ENCODE measurements at regions not wholly inside any gene's neighbourhood (a gene's known extent, or its start where the extent isn't known, plus 50 kb on each side); places are given as distances from the start of the nearest gene placed in this dataset.
"Not testable (repeated sequence)": the region's sequence is repeated elsewhere in the genome, so short reads cannot be mapped to it uniquely, and the experiment has no call there.

GRCh38 chr12:94832780-94833681, 170.5 kb downstream of the NDUFA12 start:
- no peaks in the 10 kb centered on the region for H3K36me3 ChIP-seq (ENCODE audit: insufficient read depth, low read length)
- no peak overlapping the region for H3K4me2 ChIP-seq (ENCODE audit: low read length)
- no peaks in the 10 kb centered on the region for H3K27me3 ChIP-seq (ENCODE audit: control insufficient read depth, insufficient read depth, low read length)
- no peak overlapping the region for H3K4me3 ChIP-seq (ENCODE audit: low read length)
- no peak overlapping the region for H3K9ac ChIP-seq (ENCODE audit: low read depth, low read length)
- H3K9me3 ChIP-seq (replicated peaks; ENCODE audit: low read length) = no peaks in the 10 kb centered on the region
- peaks cover 20% of the 10 kb centered on the region for H3K4me1 ChIP-seq (ENCODE audit: control insufficient read depth, insufficient read depth, low read length)

GRCh38 chr12:94832105-94832504, 171.4 kb downstream of the NDUFA12 start:
- Histone ChIP-seq H3K9ac (ENCODE audit: low read depth, low read length) (no peak overlapping the region), H3K4me3 (ENCODE audit: low read length) (no peak overlapping the region), H3K36me3 (ENCODE audit: insufficient read depth, low read length) (no peaks in the 10 kb centered on the region), H3K4me1 (ENCODE audit: control insufficient read depth, insufficient read depth, low read length) (peaks cover 20% of the 10 kb centered on the region), H3K9me3 (replicated peaks; ENCODE audit: low read length) (no peaks in the 10 kb centered on the region), H3K4me2 (ENCODE audit: low read length) (no peak overlapping the region), H3K27me3 (ENCODE audit: control insufficient read depth, insufficient read depth, low read length) (no peaks in the 10 kb centered on the region)

- Histone ChIP-seq H3K9me3 (replicated peaks; ENCODE audit: low read length) (no peaks in the 10 kb centered on the region), H3K4me3 (ENCODE audit: low read length) (no peak overlapping the region), H3K9ac (ENCODE audit: low read depth, low read length) (no peak overlapping the region), H3K27me3 (ENCODE audit: control insufficient read depth, insufficient read depth, low read length) (no peaks in the 10 kb centered on the region), H3K4me2 (ENCODE audit: low read length) (no peak overlapping the region), H3K4me1 (ENCODE audit: control insufficient read depth, insufficient read depth, low read length) (peaks cover 17% of the 10 kb centered on the region), H3K36me3 (ENCODE audit: insufficient read depth, low read length) (no peaks in the 10 kb centered on the region)
These were observed 172.3 kb downstream of the NDUFA12 start for GRCh38 chr12:94831081-94831751.

GRCh38 chr12:94829552-94829951, 173.9 kb downstream of the NDUFA12 start:
- Histone ChIP-seq H3K4me1 (ENCODE audit: control insufficient read depth, insufficient read depth, low read length) (peaks cover 17% of the 10 kb centered on the region), H3K9ac (ENCODE audit: low read depth, low read length) (no peak overlapping the region), H3K4me2 (ENCODE audit: low read length) (no peak overlapping the region), H3K36me3 (ENCODE audit: insufficient read depth, low read length) (no peaks in the 10 kb centered on the region), H3K4me3 (ENCODE audit: low read length) (no peak overlapping the region), H3K27me3 (ENCODE audit: control insufficient read depth, insufficient read depth, low read length) (no peaks in the 10 kb centered on the region), H3K9me3 (replicated peaks; ENCODE audit: low read length) (no peaks in the 10 kb centered on the region)

GRCh38 chr12:94819011-94819410, 168.7 kb upstream of the TMCC3 start:
- Histone ChIP-seq H3K9me3 (replicated peaks; ENCODE audit: low read length) (peaks cover 1% of the 10 kb centered on the region), H3K36me3 (ENCODE audit: insufficient read depth, low read length) (no peaks in the 10 kb centered on the region), H3K4me2 (ENCODE audit: low read length) (no peak overlapping the region), H3K4me1 (ENCODE audit: control insufficient read depth, insufficient read depth, low read length) (no peaks in the 10 kb centered on the region), H3K9ac (ENCODE audit: low read depth, low read length) (no peak overlapping the region), H3K4me3 (ENCODE audit: low read length) (no peak overlapping the region), H3K27me3 (ENCODE audit: control insufficient read depth, insufficient read depth, low read length) (peaks cover 2% of the 10 kb centered on the region)

GRCh38 chr12:94817695-94818075, 167.3 kb upstream of the TMCC3 start:
- Histone ChIP-seq H3K27me3 (ENCODE audit: control insufficient read depth, insufficient read depth, low read length) (peaks cover 2% of the 10 kb centered on the region), H3K9me3 (replicated peaks; ENCODE audit: low read length) (peaks cover 14% of the 10 kb centered on the region), H3K4me3 (ENCODE audit: low read length) (no peak overlapping the region), H3K4me2 (ENCODE audit: low read length) (no peak overlapping the region), H3K9ac (ENCODE audit: low read depth, low read length) (no peak overlapping the region), H3K4me1 (ENCODE audit: control insufficient read depth, insufficient read depth, low read length) (no peaks in the 10 kb centered on the region), H3K36me3 (ENCODE audit: insufficient read depth, low read length) (no peaks in the 10 kb centered on the region)

GRCh38 chr12:94817201-94817600, 166.8 kb upstream of the TMCC3 start:
- not testable (repeated sequence) for H3K4me2 ChIP-seq (ENCODE audit: low read length); H3K36me3 ChIP-seq (ENCODE audit: insufficient read depth, low read length); H3K4me1 ChIP-seq (ENCODE audit: control insufficient read depth, insufficient read depth, low read length); H3K4me3 ChIP-seq (ENCODE audit: low read length); H3K27me3 ChIP-seq (ENCODE audit: control insufficient read depth, insufficient read depth, low read length); H3K9ac ChIP-seq (ENCODE audit: low read depth, low read length)
- H3K9me3 ChIP-seq (replicated peaks; ENCODE audit: low read length) = peaks cover 14% of the 10 kb centered on the region

GRCh38 chr12:94816746-94817145, 166.4 kb upstream of the TMCC3 start:
- not testable (repeated sequence) for H3K4me1 ChIP-seq (ENCODE audit: control insufficient read depth, insufficient read depth, low read length); H3K4me3 ChIP-seq (ENCODE audit: low read length); H3K4me2 ChIP-seq (ENCODE audit: low read length); H3K36me3 ChIP-seq (ENCODE audit: insufficient read depth, low read length); H3K9ac ChIP-seq (ENCODE audit: low read depth, low read length); H3K27me3 ChIP-seq (ENCODE audit: control insufficient read depth, insufficient read depth, low read length)
- H3K9me3 ChIP-seq (replicated peaks; ENCODE audit: low read length) = peaks cover 14% of the 10 kb centered on the region

- Histone ChIP-seq H3K4me1 (ENCODE audit: control insufficient read depth, insufficient read depth, low read length) (no peaks in the 10 kb centered on the region), H3K27me3 (ENCODE audit: control insufficient read depth, insufficient read depth, low read length) (peaks cover 2% of the 10 kb centered on the region), H3K9me3 (replicated peaks; ENCODE audit: low read length) (peaks cover 14% of the 10 kb centered on the region), H3K4me2 (ENCODE audit: low read length) (no peak overlapping the region), H3K4me3 (ENCODE audit: low read length) (no peak overlapping the region), H3K9ac (ENCODE audit: low read depth, low read length) (no peak overlapping the region), H3K36me3 (ENCODE audit: insufficient read depth, low read length) (no peaks in the 10 kb centered on the region)
These were observed 165.6 kb upstream of the TMCC3 start for GRCh38 chr12:94815958-94816357.

GRCh38 chr12:94815450-94815849, 165.1 kb upstream of the TMCC3 start:
- no peak overlapping the region for H3K4me2 ChIP-seq (ENCODE audit: low read length)
- no peaks in the 10 kb centered on the region for H3K4me1 ChIP-seq (ENCODE audit: control insufficient read depth, insufficient read depth, low read length)
- no peak overlapping the region for H3K9ac ChIP-seq (ENCODE audit: low read depth, low read length)
- peaks cover 14% of the 10 kb centered on the region for H3K9me3 ChIP-seq (replicated peaks; ENCODE audit: low read length)
- H3K27me3 ChIP-seq (ENCODE audit: control insufficient read depth, insufficient read depth, low read length) = peaks cover 2% of the 10 kb centered on the region
- no peak overlapping the region for H3K4me3 ChIP-seq (ENCODE audit: low read length)
- no peaks in the 10 kb centered on the region for H3K36me3 ChIP-seq (ENCODE audit: insufficient read depth, low read length)

- H3K36me3 ChIP-seq (ENCODE audit: insufficient read depth, low read length) = no peaks in the 10 kb centered on the region
- H3K27me3 ChIP-seq (ENCODE audit: control insufficient read depth, insufficient read depth, low read length) = peaks cover 9% of the 10 kb centered on the region
- no peak overlapping the region for H3K9ac ChIP-seq (ENCODE audit: low read depth, low read length)
- H3K4me2 ChIP-seq (ENCODE audit: low read length) = no peak overlapping the region
- H3K9me3 ChIP-seq (replicated peaks; ENCODE audit: low read length) = peaks cover 14% of the 10 kb centered on the region
- no peaks in the 10 kb centered on the region for H3K4me1 ChIP-seq (ENCODE audit: control insufficient read depth, insufficient read depth, low read length)
- no peak overlapping the region for H3K4me3 ChIP-seq (ENCODE audit: low read length)
These were observed 163.0 kb upstream of the TMCC3 start for GRCh38 chr12:94813314-94813713.

GRCh38 chr12:94812345-94812744, 162.0 kb upstream of the TMCC3 start:
- no peak overlapping the region for H3K4me2 ChIP-seq (ENCODE audit: low read length)
- H3K9me3 ChIP-seq (replicated peaks; ENCODE audit: low read length) = peaks cover 14% of the 10 kb centered on the region
- no peaks in the 10 kb centered on the region for H3K4me1 ChIP-seq (ENCODE audit: control insufficient read depth, insufficient read depth, low read length)
- no peak overlapping the region for H3K9ac ChIP-seq (ENCODE audit: low read depth, low read length)
- H3K4me3 ChIP-seq (ENCODE audit: low read length) = no peak overlapping the region
- H3K27me3 ChIP-seq (ENCODE audit: control insufficient read depth, insufficient read depth, low read length) = peaks cover 9% of the 10 kb centered on the region
- no peaks in the 10 kb centered on the region for H3K36me3 ChIP-seq (ENCODE audit: insufficient read depth, low read length)
